ENCODE measurements at regions not wholly inside any gene's neighbourhood (a gene's known extent, or its start where the extent isn't known, plus 50 kb on each side); places are given as distances from the start of the nearest gene placed in this dataset.

DNA sequence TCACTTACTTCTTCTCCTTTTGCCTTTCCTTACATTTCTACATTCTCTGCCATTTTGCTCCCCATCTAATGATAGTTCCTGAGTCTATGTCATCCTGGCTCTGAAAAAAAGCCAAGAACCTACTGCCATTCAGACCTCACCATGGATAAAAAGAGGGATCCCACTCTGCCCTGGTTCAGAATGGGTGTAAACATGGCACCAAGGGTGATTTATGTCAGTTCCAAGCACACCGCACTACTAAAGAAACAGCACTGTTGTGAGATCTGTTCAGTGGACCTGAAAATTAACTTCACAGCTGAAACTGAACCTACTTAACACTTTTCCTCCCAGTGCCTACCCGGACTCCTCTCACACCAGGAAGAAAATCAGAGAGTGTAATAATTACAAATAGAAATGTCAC lies 72.3 kb upstream of the NTPCR start:
- DNase-seq (ENCODE audit: low read depth), result no peak
- H3K4me3 ChIP-seq (ENCODE audit: low read depth, low read length), result no peak overlapping the region
- TF ChIP-seq, protein P1, sequence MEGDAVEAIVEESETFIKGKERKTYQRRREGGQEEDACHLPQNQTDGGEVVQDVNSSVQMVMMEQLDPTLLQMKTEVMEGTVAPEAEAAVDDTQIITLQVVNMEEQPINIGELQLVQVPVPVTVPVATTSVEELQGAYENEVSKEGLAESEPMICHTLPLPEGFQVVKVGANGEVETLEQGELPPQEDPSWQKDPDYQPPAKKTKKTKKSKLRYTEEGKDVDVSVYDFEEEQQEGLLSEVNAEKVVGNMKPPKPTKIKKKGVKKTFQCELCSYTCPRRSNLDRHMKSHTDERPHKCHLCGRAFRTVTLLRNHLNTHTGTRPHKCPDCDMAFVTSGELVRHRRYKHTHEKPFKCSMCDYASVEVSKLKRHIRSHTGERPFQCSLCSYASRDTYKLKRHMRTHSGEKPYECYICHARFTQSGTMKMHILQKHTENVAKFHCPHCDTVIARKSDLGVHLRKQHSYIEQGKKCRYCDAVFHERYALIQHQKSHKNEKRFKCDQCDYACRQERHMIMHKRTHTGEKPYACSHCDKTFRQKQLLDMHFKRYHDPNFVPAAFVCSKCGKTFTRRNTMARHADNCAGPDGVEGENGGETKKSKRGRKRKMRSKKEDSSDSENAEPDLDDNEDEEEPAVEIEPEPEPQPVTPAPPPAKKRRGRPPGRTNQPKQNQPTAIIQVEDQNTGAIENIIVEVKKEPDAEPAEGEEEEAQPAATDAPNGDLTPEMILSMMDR (IDR thresholded peaks at IDR 0.05; ENCODE audit: low read depth, low read length, missing control alignments), result no peak

DNA sequence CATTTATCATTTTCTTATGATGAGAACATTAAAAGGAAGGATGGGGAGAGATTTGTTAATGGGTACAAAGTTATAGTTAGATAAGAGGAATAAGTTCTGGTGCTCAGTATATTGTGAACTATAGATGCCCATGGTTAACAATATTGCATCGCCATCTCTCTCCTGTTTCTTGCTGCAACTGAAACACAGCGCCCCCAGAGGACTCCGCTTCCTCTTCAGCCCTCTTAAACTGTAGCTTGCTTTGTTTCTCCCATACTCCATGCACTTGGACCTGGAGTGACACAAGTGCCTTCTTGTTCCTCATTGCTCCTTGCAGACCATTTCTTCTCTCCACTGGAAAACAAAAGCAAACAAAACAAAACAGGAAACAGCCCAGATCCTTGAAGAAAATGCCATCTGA lies 70.1 kb upstream of the NTPCR start:
- TF ChIP-seq, protein P1 (IDR thresholded peaks at IDR 0.05; ENCODE audit: low read depth, low read length, missing control alignments), result peak; percentile 68
- H3K4me3 ChIP-seq (ENCODE audit: low read depth, low read length), result no peak overlapping the region
- DNase-seq (ENCODE audit: low read depth), result no peak

DNA sequence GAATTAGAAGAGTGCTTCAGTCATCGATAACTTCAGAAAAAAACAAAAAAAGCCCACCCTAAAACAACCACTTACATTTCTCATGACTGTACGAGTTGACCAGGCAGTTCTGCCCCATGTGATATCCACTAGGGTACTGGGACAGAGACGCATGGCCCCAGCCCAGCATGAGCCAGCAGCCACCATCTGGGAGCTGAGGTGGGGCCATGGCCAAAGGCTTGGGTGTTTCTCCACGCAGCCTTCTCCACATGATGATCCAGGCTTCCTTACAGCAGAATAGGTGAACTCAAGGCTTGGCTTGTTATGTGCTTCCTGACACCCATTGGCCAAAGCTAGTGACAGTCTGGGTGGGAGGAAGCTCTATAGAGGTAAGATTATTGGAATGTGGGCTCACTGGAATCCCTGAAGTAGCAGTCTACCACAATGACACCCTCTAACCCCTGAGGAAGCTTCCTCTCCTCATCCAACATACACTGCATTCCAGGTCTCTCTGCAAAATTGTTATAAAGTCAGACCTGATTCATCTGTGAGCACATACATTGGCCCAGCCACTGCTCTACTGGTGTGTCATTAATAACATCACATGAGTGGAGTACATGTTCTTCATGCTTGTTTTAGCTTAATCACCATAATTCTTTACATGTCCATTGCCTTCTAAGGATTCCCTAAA lies 66.3 kb upstream of the NTPCR start:
- TF ChIP-seq, protein P1 (IDR thresholded peaks at IDR 0.05; ENCODE audit: low read depth, low read length, missing control alignments), result no peak
- no peak for DNase-seq (ENCODE audit: low read depth)

DNA sequence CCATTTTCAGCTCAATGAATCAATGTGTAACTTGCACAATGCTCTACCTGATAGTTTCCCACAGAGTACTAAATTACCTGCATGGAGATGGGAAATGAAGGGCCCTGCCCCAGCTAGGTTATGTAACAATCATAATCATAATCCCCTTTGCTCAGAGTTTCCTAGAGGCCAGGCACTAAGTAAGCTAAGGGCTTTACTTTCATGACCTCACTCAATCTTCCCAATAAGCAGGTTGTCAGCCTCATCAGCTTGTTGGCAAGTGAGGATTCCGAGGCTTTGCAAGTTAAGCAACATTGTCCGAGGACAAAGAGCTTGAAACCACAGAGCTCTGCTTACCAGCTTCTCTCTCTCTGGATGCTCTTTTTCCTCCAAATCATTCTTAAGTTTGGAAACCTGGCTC lies 64.1 kb upstream of the NTPCR start:
- DNase-seq (ENCODE audit: low read depth), result no peak
- TF ChIP-seq, protein P1 (IDR thresholded peaks at IDR 0.05; ENCODE audit: low read depth, low read length, missing control alignments), result no peak
- no peak overlapping the region for H3K4me3 ChIP-seq (ENCODE audit: low read depth, low read length)

More for the DNA sequence above, 66.3 kb upstream of the NTPCR start:
- H3K4me3 ChIP-seq (ENCODE audit: low read depth, low read length), result no peak overlapping the region

DNA sequence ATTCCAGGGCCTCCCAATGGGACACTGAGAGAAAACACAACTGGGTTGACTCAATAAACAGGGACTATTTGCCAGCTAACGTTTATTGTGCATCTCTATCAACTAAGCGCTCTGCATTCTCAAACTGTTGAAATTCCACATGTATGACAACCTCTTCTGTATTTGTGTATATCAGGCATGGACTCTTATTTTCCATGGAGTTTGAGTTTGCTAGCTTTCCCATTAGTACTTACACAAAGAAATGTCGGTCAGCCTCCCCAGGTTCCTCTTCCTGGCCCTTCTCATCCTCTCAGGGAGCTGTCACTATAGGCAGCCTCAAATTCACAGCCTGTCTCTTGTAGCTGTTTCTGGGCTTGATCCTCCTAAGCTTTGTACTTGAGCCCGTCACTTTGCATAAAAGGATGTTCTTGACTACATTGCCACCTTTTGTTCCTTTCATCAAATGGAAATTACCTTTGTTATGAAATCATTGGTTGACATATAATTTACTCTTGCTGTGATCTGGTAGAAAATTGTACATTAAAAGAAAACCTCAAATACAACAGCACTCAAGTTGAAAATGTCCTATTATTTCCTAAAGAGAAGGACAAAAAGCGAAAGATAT lies 60.0 kb upstream of the NTPCR start:
- TF ChIP-seq, protein P1 (IDR thresholded peaks at IDR 0.05; ENCODE audit: low read depth, low read length, missing control alignments), result no peak
- DNase-seq (ENCODE audit: low read depth), result no peak
- no peak overlapping the region for H3K4me3 ChIP-seq (ENCODE audit: low read depth, low read length)

DNA sequence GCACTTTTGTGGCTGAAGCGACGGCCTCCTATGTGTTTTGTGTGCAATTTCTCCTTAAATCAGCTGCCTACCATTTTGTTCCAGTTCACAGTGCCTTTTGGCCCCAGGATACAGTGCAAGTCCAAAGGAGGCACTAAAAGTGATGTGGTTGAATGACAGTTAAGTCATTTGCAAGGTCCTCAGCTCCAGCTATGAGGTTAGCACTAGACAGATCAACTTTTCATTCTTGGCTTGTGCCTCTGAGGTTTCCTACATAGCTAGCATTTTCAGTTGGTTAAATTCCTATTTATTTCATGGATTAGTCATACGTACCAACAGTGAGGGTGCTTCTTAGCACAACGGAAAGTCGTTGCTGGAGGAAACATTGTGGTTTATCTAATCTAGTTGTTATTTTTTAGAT lies 59.3 kb upstream of the NTPCR start:
- DNase-seq (ENCODE audit: low read depth), result no peak
- H3K4me3 ChIP-seq (ENCODE audit: low read depth, low read length), result no peak overlapping the region
- TF ChIP-seq, protein P1 (IDR thresholded peaks at IDR 0.05; ENCODE audit: low read depth, low read length, missing control alignments), result no peak

Data from GM12864 (cell line).